ENCODE measurements at regions not wholly inside any gene's neighbourhood (a gene's known extent, or its start where the extent isn't known, plus 50 kb on each side); places are given as distances from the start of the nearest gene placed in this dataset.

DNA sequence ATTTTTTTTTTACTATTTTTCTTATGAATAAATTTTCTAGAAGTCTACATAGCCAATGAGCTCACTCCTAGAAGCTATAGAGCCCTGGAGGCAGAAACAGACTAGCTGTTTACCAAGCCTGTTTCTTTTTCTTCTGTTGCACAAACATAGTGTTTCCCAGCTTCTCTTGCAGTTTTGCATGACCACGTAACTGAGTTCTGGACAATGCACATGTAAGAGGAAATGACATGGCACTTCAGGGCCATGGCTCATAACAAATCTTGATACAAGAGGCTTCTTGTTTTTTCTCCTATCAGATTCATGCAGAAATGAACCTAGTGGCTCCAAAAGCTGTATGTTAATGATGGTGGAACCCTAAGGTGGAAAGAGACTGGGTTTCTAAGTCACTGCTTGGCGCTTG lies 127.4 kb downstream of the ZNF330 start:
- Histone ChIP-seq H3K4me1 (ENCODE audit: insufficient read depth, low read length, poor library complexity, severe bottlenecking) (peaks cover 61% of the 10 kb centered on the region), H3K9ac (ENCODE audit: low read depth, low read length, poor library complexity, severe bottlenecking) (no peak overlapping the region), H3K79me2 (ENCODE audit: insufficient read depth, low read length) (no peaks in the 10 kb centered on the region), H3K9me2 (replicated peaks; ENCODE audit: low read depth, low read length) (no peaks in the 10 kb centered on the region), H3K4me3 (ENCODE audit: low read length, poor library complexity, severe bottlenecking) (no peak overlapping the region), H2AFZ (ENCODE audit: low read length) (peak overlapping the region; percentile 49), H3K36me3 (ENCODE audit: insufficient read depth, low read length) (no peaks in the 10 kb centered on the region), H4K20me1 (ENCODE audit: insufficient read depth, low read length, poor library complexity, severe bottlenecking) (no peaks in the 10 kb centered on the region), H3F3A (ENCODE audit: low read depth) (peaks cover 4% of the 10 kb centered on the region; the same call in 1 of the 2 replicates), H3K4me2 (ENCODE audit: low read depth, low read length, poor library complexity, severe bottlenecking) (peak overlapping the region; percentile 25), H3K9me3 (ENCODE audit: insufficient read depth, low read depth, low read length) (no peaks in the 10 kb centered on the region), H3K27me3 (ENCODE audit: insufficient read depth, low read length, poor library complexity, severe bottlenecking) (no peaks in the 10 kb centered on the region)
- TF ChIP-seq EZH2phosphoT487 (IDR thresholded peaks at IDR 0.05; ENCODE audit: borderline replicate concordance) = no peak
- TF ChIP-seq, protein P1, sequence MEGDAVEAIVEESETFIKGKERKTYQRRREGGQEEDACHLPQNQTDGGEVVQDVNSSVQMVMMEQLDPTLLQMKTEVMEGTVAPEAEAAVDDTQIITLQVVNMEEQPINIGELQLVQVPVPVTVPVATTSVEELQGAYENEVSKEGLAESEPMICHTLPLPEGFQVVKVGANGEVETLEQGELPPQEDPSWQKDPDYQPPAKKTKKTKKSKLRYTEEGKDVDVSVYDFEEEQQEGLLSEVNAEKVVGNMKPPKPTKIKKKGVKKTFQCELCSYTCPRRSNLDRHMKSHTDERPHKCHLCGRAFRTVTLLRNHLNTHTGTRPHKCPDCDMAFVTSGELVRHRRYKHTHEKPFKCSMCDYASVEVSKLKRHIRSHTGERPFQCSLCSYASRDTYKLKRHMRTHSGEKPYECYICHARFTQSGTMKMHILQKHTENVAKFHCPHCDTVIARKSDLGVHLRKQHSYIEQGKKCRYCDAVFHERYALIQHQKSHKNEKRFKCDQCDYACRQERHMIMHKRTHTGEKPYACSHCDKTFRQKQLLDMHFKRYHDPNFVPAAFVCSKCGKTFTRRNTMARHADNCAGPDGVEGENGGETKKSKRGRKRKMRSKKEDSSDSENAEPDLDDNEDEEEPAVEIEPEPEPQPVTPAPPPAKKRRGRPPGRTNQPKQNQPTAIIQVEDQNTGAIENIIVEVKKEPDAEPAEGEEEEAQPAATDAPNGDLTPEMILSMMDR (conservative IDR thresholded peaks at IDR 0.05; ENCODE audit: low read length) = no peak

DNA sequence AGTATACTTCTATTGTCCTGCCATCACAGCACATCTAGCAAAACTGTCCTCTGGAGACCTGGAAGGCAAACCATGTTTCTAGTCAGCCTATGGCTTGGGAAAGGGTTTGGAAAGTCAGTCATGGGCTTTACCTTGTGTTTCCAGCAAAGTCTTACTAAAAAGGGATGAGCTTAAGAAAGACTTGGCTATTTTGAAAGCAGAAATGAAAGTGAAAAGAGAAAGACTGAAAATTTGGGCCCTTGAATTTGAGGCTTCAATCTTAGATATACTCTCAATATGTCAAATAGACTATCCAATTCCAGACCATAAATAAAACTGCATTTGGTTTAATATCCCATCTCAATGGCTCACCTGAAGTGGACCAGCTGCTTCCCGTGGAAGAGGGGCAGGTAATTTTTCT lies 127.9 kb downstream of the ZNF330 start:
- Histone ChIP-seq H3K4me1 (ENCODE audit: insufficient read depth, low read length, poor library complexity, severe bottlenecking) (peaks cover 65% of the 10 kb centered on the region), H3K9me2 (replicated peaks; ENCODE audit: low read depth, low read length) (no peaks in the 10 kb centered on the region), H3F3A (ENCODE audit: low read depth) (peaks cover 6% of the 10 kb centered on the region; the same call in 1 of the 2 replicates), H2AFZ (ENCODE audit: low read length) (peak overlapping the region; percentile 49), H3K36me3 (ENCODE audit: insufficient read depth, low read length) (no peaks in the 10 kb centered on the region), H3K9me3 (ENCODE audit: insufficient read depth, low read depth, low read length) (no peaks in the 10 kb centered on the region), H3K27me3 (ENCODE audit: insufficient read depth, low read length, poor library complexity, severe bottlenecking) (no peaks in the 10 kb centered on the region), H4K20me1 (ENCODE audit: insufficient read depth, low read length, poor library complexity, severe bottlenecking) (no peaks in the 10 kb centered on the region), H3K4me2 (ENCODE audit: low read depth, low read length, poor library complexity, severe bottlenecking) (peak overlapping the region; percentile 25), H3K79me2 (ENCODE audit: insufficient read depth, low read length) (no peaks in the 10 kb centered on the region), H3K9ac (ENCODE audit: low read depth, low read length, poor library complexity, severe bottlenecking) (no peak overlapping the region), H3K4me3 (ENCODE audit: low read length, poor library complexity, severe bottlenecking) (no peak overlapping the region)
- TF ChIP-seq EZH2phosphoT487 (IDR thresholded peaks at IDR 0.05; ENCODE audit: borderline replicate concordance) = no peak
- TF ChIP-seq, protein P1 (conservative IDR thresholded peaks at IDR 0.05; ENCODE audit: low read length) = no peak

DNA sequence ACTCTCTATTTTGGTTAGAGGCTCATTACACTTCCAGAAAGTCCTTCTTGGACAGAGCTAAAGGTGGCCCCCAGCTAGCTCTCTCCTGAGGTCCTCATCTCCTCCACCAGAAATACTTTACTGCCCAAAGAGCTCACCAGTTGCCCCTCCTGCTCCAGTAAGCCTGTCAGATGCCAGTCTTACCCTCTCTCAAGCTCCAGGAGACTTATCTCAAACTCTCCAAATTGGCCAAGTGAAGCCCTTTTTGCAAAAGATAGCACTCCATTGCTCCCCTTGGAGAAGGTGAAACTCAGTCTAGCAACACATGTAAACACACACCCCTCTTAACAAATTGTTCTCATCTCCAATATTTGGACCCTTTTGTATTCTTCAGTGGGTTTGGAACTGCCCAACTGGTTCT lies 128.5 kb downstream of the ZNF330 start:
- peaks cover 6% of the 10 kb centered on the region; the same call in 1 of the 2 replicates for H3F3A ChIP-seq (ENCODE audit: low read depth)
- no peak overlapping the region; the same call in 1 of the 2 replicates for H2AFZ ChIP-seq (ENCODE audit: low read length)
- H3K36me3 ChIP-seq (ENCODE audit: insufficient read depth, low read length) = no peaks in the 10 kb centered on the region
- no peaks in the 10 kb centered on the region for H4K20me1 ChIP-seq (ENCODE audit: insufficient read depth, low read length, poor library complexity, severe bottlenecking)
- no peak overlapping the region for H3K4me3 ChIP-seq (ENCODE audit: low read length, poor library complexity, severe bottlenecking)
- no peaks in the 10 kb centered on the region for H3K9me2 ChIP-seq (replicated peaks; ENCODE audit: low read depth, low read length)
- H3K4me1 ChIP-seq (ENCODE audit: insufficient read depth, low read length, poor library complexity, severe bottlenecking) = peaks cover 72% of the 10 kb centered on the region
- no peaks in the 10 kb centered on the region for H3K9me3 ChIP-seq (ENCODE audit: insufficient read depth, low read depth, low read length)
- no peak overlapping the region for H3K9ac ChIP-seq (ENCODE audit: low read depth, low read length, poor library complexity, severe bottlenecking)
- no peaks in the 10 kb centered on the region for H3K79me2 ChIP-seq (ENCODE audit: insufficient read depth, low read length)
- H3K4me2 ChIP-seq (ENCODE audit: low read depth, low read length, poor library complexity, severe bottlenecking) = no peak overlapping the region
- no peaks in the 10 kb centered on the region for H3K27me3 ChIP-seq (ENCODE audit: insufficient read depth, low read length, poor library complexity, severe bottlenecking)
- TF ChIP-seq, protein P1 (conservative IDR thresholded peaks at IDR 0.05; ENCODE audit: low read length) = no peak
- no peak for TF ChIP-seq EZH2phosphoT487 (IDR thresholded peaks at IDR 0.05; ENCODE audit: borderline replicate concordance)

Measured in Loucy (cell line).